ENCODE measurements at regions not wholly inside any gene's neighbourhood (a gene's known extent, or its start where the extent isn't known, plus 50 kb on each side); places are given as distances from the start of the nearest gene placed in this dataset.

DNA sequence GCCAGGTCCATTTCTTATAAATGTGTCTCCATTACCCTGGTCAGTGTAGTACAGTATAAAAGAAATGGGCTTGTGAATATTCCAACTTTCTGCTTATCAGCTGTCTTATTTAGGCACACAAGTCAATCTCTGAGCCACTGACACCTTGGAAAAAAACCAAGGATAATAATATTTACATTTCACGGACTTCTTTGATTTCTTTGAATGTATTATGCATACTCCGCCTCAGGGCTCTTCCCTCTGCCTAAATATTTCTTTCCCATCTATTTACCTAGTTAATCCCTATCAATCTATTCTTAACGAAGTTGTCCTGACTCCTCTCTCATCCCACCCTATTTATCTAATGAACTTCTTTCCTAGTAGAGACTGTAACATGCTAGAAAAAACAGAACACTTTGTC lies 253.8 kb downstream of the CRPPA start:
- no peak overlapping the region for H3K4me3 ChIP-seq (ENCODE audit: low read depth, low read length)
- TF ChIP-seq CTCF (IDR thresholded peaks at IDR 0.05; ENCODE audit: control insufficient read depth, extremely low read depth, insufficient read depth), result no peak
- DNase-seq (ENCODE audit: low read depth), result peak; percentile 65

- H3K4me3 ChIP-seq (ENCODE audit: low read depth, low read length), result no peak overlapping the region
- DNase-seq (ENCODE audit: low read depth), result no peak
- no peak for TF ChIP-seq CTCF (IDR thresholded peaks at IDR 0.05; ENCODE audit: control insufficient read depth, extremely low read depth, insufficient read depth)
Measured at GRCh38 chr7:16144361-16144760, 277.0 kb downstream of the CRPPA start.

GRCh38 chr7:16137944-16138343 lies 283.4 kb downstream of the CRPPA start:
- no peak for TF ChIP-seq CTCF (IDR thresholded peaks at IDR 0.05; ENCODE audit: control insufficient read depth, extremely low read depth, insufficient read depth)
- no peak for DNase-seq (ENCODE audit: low read depth)
- no peak overlapping the region for H3K4me3 ChIP-seq (ENCODE audit: low read depth, low read length)

DNA sequence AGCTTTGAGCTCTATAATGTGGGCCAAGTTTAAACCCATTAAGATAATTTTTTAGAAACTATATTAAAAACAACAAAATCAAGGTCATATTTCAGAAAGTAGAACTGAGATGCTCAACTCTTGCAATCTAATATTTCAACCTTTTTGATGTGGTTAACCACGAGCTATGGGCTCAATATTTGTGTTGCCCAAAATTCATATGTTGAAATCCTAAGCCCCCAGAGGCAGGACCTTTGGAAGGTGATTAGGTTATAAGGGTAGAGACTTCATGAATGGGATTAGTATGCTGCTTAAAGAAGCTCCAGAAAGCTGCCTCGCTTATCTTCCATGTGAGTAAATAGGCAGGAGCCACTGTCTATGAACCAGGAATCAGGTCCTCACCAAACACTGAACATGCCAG lies 284.4 kb downstream of the CRPPA start:
- no peak overlapping the region for H3K4me3 ChIP-seq (ENCODE audit: low read depth, low read length)
- TF ChIP-seq CTCF (IDR thresholded peaks at IDR 0.05; ENCODE audit: control insufficient read depth, extremely low read depth, insufficient read depth), result no peak
- DNase-seq (ENCODE audit: low read depth), result no peak

DNA sequence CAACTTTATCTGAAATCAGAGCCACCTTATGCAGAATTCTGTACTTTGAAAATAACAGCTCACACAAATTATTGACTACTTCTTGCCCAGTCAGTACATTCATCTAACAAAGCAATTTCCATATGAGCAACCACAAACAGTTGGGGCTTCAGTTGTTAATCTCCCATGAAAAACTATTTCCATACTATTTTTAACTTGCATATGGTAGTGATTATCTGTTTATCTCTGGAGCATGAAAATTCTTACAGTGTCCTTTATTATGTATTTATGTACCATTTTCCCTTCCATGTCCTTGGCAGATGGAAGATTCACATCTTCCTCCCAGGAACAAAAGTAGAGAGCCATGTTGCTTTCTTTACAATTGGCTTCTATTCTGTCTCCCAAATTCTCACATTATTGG lies 285.7 kb downstream of the CRPPA start:
- DNase-seq (ENCODE audit: low read depth), result no peak
- no peak overlapping the region for H3K4me3 ChIP-seq (ENCODE audit: low read depth, low read length)
- TF ChIP-seq CTCF (IDR thresholded peaks at IDR 0.05; ENCODE audit: control insufficient read depth, extremely low read depth, insufficient read depth), result no peak

GRCh38 chr7:16130111-16131110 lies 290.9 kb downstream of the CRPPA start:
- H3K4me3 ChIP-seq (ENCODE audit: low read depth, low read length), result no peak overlapping the region

More at GRCh38 chr7:16130111-16131110, 290.9 kb downstream of the CRPPA start:
- peak; percentile 69 for DNase-seq (ENCODE audit: low read depth)
- TF ChIP-seq CTCF (IDR thresholded peaks at IDR 0.05; ENCODE audit: control insufficient read depth, extremely low read depth, insufficient read depth), result no peak

Data from LNCaP clone FGC (cell line).